Caco-2 (cell line): ENCODE measurements at regions not wholly inside any gene's neighbourhood (a gene's known extent, or its start where the extent isn't known, plus 50 kb on each side); places are given as distances from the start of the nearest gene placed in this dataset.

ENCODE experiments used
- BruUV-seq: library from RNA; stranded (reverse); fragments of 400-500 nt; replicated peaks from 2 replicates; lab custom pipeline; 2021; lab: Mats Ljungman, UMichigan
- CTCF ChIA-PET: fragments of 300-600 bp; sonication (Branson Sonifier 250); formaldehyde crosslinking; loops from one replicate; lab custom pipeline; 2022; ENCODE audit warnings: antibody characterized with exemption; lab: Charles Lee
- POLR2A ChIA-PET: fragments of 300-600 bp; sonication (Branson Sonifier 250); formaldehyde crosslinking; loops from one replicate; lab custom pipeline; 2022; ENCODE audit warnings: antibody characterized with exemption; lab: Charles Lee
- DNase-seq, 2 experiments: peaks; one replicate each; pipeline versions ENCODE4 v3.0.0 to v3.0.0-alpha.2; 2020 to 2022
- H3K27me3 ChIP-seq: replicated peaks from 2 replicates; pipeline ENCODE4 v1.6.0; 2011; ENCODE audit warnings: low read length; ENCODE audit not compliant: control insufficient read depth, insufficient read depth
- H3K36me3 ChIP-seq: 2 replicates; pipeline ENCODE4 v1.5.1; 2011; ENCODE audit warnings: low read length; ENCODE audit not compliant: control insufficient read depth, insufficient read depth
- H3K4me1 ChIP-seq: fragments of 250-450 bp; sonication (Bioruptor Pico); 2 replicates; pipeline ENCODE4 v1.5.1; 2020; ENCODE audit warnings: mild to moderate bottlenecking
- H3K4me3 ChIP-seq: 2 replicates; pipeline ENCODE4 v1.5.1; 2011; ENCODE audit warnings: low read depth, mild to moderate bottlenecking, control low read depth, low read length
- H3K9me3 ChIP-seq: fragments of 250-450 bp; sonication (Bioruptor Pico); 2 replicates; pipeline ENCODE4 v1.5.1; 2020; ENCODE audit warnings: mild to moderate bottlenecking, moderate library complexity
- H3K27ac Mint-ChIP-seq: one replicate; pipeline ENCODE4 v1.8.0; 2022; ENCODE audit warnings: mixed read lengths; ENCODE audit not compliant: unreplicated experiment
- H3K27me3 Mint-ChIP-seq: one replicate; pipeline ENCODE4 v1.8.0; 2022; ENCODE audit warnings: mixed read lengths; ENCODE audit not compliant: insufficient read depth, unreplicated experiment
- H3K36me3 Mint-ChIP-seq: one replicate; pipeline ENCODE4 v1.8.0; 2022; ENCODE audit warnings: mild to moderate bottlenecking, mixed read lengths; ENCODE audit not compliant: insufficient read depth, unreplicated experiment
- H3K4me1 Mint-ChIP-seq: one replicate; pipeline ENCODE4 v1.8.0; 2022; ENCODE audit warnings: low read depth, mixed read lengths; ENCODE audit not compliant: unreplicated experiment
- H3K4me3 Mint-ChIP-seq: one replicate; pipeline ENCODE4 v1.8.0; 2022; ENCODE audit warnings: mild to moderate bottlenecking, moderate library complexity, mixed read lengths; ENCODE audit not compliant: unreplicated experiment
- H3K9me3 Mint-ChIP-seq: one replicate; pipeline ENCODE4 v1.8.0; 2022; ENCODE audit warnings: mixed read lengths; ENCODE audit not compliant: unreplicated experiment
- intact Hi-C: fragments of 100-400 bp; cut with micrococcal nuclease; formaldehyde crosslinking; loops from one replicate; pipeline ENCODE4 v1.10.0; 2022; ENCODE audit not compliant: unreplicated experiment
- TF ChIP-seq, protein P1 (sequence below), 2 experiments: fragments of 200-600 bp in 1 of 2; IDR thresholded peaks; 1 replicate in 1 of 2; 2 replicates in 1 of 2; pipeline versions ENCODE4 v1.5.1 to v1.8.0; 2011 to 2022; ENCODE audit warnings: antibody characterized with exemption in 1 of 2, control low read depth in 1 of 2, inconsistent platforms in 1 of 2, low read depth in 1 of 2, low read length in 1 of 2, mild to moderate bottlenecking in 1 of 2, moderate library complexity in 1 of 2; ENCODE audit not compliant: insufficient read depth in 1 of 2, severe bottlenecking in 1 of 2, unreplicated experiment in 1 of 2

DNA sequence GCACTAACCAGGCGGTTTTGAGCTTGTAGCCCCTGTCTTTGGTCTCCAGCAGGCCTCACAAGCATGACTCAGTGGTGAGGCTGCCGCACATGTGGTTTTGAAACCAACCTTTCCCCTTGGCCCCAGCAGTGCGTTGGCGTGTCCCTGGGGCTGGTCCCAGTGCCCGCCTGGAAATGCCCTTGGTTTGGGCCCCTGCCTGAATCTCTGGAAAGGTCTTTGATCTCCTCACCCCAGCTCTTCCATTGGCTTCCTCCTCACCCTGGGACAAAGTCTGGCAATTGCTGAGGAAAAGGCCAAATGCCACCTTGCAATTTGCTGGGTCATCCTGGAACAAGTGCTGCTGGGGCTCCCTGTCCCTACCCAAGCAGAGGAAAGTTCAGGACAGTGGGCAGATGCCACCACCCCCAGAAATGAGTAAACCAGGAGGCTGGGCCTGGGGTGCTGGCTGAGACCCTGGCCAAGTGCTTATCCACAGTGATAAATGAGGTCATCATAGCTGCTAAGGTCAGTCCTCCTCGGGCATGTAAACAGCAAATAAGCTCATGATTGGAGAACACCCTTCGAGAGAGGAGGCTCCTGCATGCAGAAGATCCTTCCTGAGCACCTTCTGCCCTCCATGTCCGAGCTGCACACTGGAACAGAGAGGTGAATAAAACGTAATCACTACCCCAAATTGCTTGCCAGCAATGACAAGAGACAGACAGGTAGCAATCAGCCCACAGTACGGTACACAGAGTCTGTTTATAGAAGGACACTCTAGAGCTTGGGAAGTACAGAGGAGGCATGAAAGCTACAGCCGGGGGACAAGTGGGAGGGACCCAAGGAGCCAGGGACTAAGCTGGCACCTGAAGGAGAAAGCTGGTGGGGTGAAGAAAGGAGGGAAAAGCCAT is 98.9 kb upstream of the CPEB4 start:
- Mint-ChIP-seq H3K4me1 (peaks cover 14% of the 10 kb centered on the region), H3K27me3 (no peaks in the 10 kb centered on the region), H3K36me3 (peaks cover 5% of the 10 kb centered on the region), H3K4me3 (no peak overlapping the region), H3K27ac (no peak overlapping the region), H3K9me3 (no peaks in the 10 kb centered on the region)
- H3K9me3 ChIP-seq, result no peaks in the 10 kb centered on the region
- H3K4me1 ChIP-seq, result no peaks in the 10 kb centered on the region
- BruUV-seq, result no TSS peak
- POLR2A ChIA-PET, result no interaction called here
- H3K4me3 ChIP-seq, result no peak overlapping the region
- H3K27me3 ChIP-seq, result no peaks in the 10 kb centered on the region
- intact Hi-C loops, result no loop called here
- CTCF ChIA-PET, result interaction anchor here (0.6 kb wide), 1 partner anchor 1490 kb away, joined by 3 read pairs; no protein-coding TSS in a partner anchor
- TF ChIP-seq, protein P1, sequence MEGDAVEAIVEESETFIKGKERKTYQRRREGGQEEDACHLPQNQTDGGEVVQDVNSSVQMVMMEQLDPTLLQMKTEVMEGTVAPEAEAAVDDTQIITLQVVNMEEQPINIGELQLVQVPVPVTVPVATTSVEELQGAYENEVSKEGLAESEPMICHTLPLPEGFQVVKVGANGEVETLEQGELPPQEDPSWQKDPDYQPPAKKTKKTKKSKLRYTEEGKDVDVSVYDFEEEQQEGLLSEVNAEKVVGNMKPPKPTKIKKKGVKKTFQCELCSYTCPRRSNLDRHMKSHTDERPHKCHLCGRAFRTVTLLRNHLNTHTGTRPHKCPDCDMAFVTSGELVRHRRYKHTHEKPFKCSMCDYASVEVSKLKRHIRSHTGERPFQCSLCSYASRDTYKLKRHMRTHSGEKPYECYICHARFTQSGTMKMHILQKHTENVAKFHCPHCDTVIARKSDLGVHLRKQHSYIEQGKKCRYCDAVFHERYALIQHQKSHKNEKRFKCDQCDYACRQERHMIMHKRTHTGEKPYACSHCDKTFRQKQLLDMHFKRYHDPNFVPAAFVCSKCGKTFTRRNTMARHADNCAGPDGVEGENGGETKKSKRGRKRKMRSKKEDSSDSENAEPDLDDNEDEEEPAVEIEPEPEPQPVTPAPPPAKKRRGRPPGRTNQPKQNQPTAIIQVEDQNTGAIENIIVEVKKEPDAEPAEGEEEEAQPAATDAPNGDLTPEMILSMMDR (IDR thresholded peaks at IDR 0.05; ENCODE audit: insufficient read depth in 1 of 2, low read depth in 1 of 2, low read length in 1 of 2, severe bottlenecking in 1 of 2, unreplicated experiment in 1 of 2), result no peak
- H3K36me3 ChIP-seq, result no peaks in the 10 kb centered on the region
- no peak for DNase-seq

DNA sequence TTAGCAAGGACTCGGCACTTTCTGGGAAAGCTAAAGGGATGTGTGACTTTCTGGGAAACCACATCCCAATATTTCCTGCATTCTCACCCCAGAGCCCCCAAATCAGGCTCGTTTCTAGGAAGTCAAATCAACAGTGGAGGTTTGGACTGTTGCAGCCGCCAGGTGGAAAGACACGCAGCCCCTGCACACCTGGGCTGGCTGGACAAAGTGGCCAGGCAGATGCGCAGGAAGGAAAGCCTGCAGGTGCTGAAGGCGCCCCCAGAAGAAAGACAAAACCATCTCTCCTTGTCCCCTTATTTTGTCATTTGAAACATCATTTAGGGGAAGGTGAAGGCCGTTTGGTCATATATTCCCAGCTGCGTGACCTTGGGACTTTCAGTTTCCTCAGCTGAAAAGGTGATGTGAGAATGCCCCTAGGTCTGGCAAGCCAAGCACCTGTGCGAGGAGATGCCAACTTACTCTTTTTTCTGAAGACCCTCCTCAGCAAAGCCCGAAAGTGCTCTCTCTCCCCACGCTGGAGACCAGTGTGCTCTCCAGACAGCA is 97.9 kb upstream of the CPEB4 start:
- CTCF ChIA-PET, result no interaction called here
- Mint-ChIP-seq H3K4me3 (no peak overlapping the region), H3K27ac (no peak overlapping the region), H3K4me1 (peaks cover 17% of the 10 kb centered on the region), H3K36me3 (peaks cover 5% of the 10 kb centered on the region), H3K9me3 (no peaks in the 10 kb centered on the region), H3K27me3 (no peaks in the 10 kb centered on the region)
- no peak for DNase-seq
- Histone ChIP-seq H3K36me3 (no peaks in the 10 kb centered on the region), H3K4me1 (no peaks in the 10 kb centered on the region), H3K9me3 (no peaks in the 10 kb centered on the region), H3K27me3 (no peaks in the 10 kb centered on the region), H3K4me3 (no peak overlapping the region)
- BruUV-seq, result no TSS peak
- POLR2A ChIA-PET, result no interaction called here
- intact Hi-C loops, result no loop called here
- TF ChIP-seq, protein P1 (IDR thresholded peaks at IDR 0.05; ENCODE audit: insufficient read depth in 1 of 2, low read depth in 1 of 2, low read length in 1 of 2, severe bottlenecking in 1 of 2, unreplicated experiment in 1 of 2), result no peak

DNA sequence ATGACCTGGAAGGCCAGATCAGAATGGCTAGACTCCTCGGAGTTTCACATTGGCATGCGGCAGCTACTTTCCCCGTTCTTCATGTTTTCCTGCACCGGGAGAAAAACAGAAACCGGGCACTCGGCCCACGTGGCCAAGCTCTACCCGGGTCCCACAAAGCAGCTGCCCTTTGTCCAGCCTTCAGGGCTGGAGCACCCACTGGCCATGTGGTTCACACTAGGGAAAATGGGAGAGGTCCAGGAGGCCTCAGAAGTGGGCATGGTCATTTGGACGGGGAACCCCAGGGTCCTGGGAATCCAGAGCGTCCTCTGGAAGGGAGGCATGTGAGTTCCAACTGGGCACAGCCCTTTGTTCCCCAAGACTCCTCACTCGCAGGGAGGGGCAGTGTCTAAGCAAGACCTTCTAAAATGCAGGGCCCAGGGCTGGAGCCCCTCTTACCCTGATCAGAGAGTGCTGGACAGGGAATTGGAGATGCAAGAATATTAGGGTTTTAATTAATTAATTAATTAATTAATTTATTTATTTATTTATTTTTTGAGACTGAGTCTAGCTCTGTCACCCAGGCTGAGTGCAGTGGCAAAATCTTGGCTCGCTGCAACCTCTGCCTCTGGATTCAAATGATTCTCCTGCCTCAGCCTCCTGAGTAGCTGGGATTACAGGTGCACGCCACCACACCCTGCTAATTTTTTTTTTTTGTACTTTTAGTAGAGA is 97.2 kb upstream of the CPEB4 start:
- Mint-ChIP-seq H3K9me3 (no peaks in the 10 kb centered on the region), H3K27ac (no peak overlapping the region), H3K27me3 (no peaks in the 10 kb centered on the region), H3K4me1 (peaks cover 20% of the 10 kb centered on the region), H3K36me3 (peaks cover 5% of the 10 kb centered on the region), H3K4me3 (no peak overlapping the region)
- DNase-seq, result no peak
- intact Hi-C loops, result no loop called here
- CTCF ChIA-PET, result no interaction called here
- H3K9me3 ChIP-seq, result no peaks in the 10 kb centered on the region
- TF ChIP-seq, protein P1 (IDR thresholded peaks at IDR 0.05; ENCODE audit: insufficient read depth in 1 of 2, low read depth in 1 of 2, low read length in 1 of 2, severe bottlenecking in 1 of 2, unreplicated experiment in 1 of 2), result no peak
- no peaks in the 10 kb centered on the region for H3K27me3 ChIP-seq
- no peak overlapping the region for H3K4me3 ChIP-seq
- no peaks in the 10 kb centered on the region for H3K4me1 ChIP-seq
- POLR2A ChIA-PET, result interaction anchor here (0.8 kb wide), 1 partner anchor 175 kb away, joined by 3 read pairs; no protein-coding TSS in a partner anchor
- no peaks in the 10 kb centered on the region for H3K36me3 ChIP-seq
- BruUV-seq, result no TSS peak
